ENCODE measurements at regions not wholly inside any gene's neighbourhood (a gene's known extent, or its start where the extent isn't known, plus 50 kb on each side); places are given as distances from the start of the nearest gene placed in this dataset.

GRCh38 chr3:30294241-30294667, 312.1 kb upstream of the TGFBR2 start:
- TF ChIP-seq EZH2phosphoT487 (IDR thresholded peaks at IDR 0.05; ENCODE audit: unreplicated experiment) (no peak), JUNB (IDR thresholded peaks at IDR 0.05; ENCODE audit: unreplicated experiment) (no peak), CREB1 (CRISPR knock-in tag; IDR thresholded peaks at IDR 0.05; ENCODE audit: low read depth) (no peak), ZNF331 (CRISPR knock-in tag; IDR thresholded peaks at IDR 0.05; ENCODE audit: low read depth) (no peak), EZH2 (IDR thresholded peaks at IDR 0.05; ENCODE audit: low read depth, unreplicated experiment) (no peak), ZNF114 (CRISPR knock-in tag; IDR thresholded peaks at IDR 0.05) (no peak), POLR2AphosphoS5 (IDR thresholded peaks at IDR 0.05; ENCODE audit: low read depth) (no peak)
- TF ChIP-seq, protein P1, sequence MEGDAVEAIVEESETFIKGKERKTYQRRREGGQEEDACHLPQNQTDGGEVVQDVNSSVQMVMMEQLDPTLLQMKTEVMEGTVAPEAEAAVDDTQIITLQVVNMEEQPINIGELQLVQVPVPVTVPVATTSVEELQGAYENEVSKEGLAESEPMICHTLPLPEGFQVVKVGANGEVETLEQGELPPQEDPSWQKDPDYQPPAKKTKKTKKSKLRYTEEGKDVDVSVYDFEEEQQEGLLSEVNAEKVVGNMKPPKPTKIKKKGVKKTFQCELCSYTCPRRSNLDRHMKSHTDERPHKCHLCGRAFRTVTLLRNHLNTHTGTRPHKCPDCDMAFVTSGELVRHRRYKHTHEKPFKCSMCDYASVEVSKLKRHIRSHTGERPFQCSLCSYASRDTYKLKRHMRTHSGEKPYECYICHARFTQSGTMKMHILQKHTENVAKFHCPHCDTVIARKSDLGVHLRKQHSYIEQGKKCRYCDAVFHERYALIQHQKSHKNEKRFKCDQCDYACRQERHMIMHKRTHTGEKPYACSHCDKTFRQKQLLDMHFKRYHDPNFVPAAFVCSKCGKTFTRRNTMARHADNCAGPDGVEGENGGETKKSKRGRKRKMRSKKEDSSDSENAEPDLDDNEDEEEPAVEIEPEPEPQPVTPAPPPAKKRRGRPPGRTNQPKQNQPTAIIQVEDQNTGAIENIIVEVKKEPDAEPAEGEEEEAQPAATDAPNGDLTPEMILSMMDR (conservative IDR thresholded peaks at IDR 0.05; ENCODE audit: low read depth in 2 of 2) = no peak
- TF ChIP-seq, protein P2, sequence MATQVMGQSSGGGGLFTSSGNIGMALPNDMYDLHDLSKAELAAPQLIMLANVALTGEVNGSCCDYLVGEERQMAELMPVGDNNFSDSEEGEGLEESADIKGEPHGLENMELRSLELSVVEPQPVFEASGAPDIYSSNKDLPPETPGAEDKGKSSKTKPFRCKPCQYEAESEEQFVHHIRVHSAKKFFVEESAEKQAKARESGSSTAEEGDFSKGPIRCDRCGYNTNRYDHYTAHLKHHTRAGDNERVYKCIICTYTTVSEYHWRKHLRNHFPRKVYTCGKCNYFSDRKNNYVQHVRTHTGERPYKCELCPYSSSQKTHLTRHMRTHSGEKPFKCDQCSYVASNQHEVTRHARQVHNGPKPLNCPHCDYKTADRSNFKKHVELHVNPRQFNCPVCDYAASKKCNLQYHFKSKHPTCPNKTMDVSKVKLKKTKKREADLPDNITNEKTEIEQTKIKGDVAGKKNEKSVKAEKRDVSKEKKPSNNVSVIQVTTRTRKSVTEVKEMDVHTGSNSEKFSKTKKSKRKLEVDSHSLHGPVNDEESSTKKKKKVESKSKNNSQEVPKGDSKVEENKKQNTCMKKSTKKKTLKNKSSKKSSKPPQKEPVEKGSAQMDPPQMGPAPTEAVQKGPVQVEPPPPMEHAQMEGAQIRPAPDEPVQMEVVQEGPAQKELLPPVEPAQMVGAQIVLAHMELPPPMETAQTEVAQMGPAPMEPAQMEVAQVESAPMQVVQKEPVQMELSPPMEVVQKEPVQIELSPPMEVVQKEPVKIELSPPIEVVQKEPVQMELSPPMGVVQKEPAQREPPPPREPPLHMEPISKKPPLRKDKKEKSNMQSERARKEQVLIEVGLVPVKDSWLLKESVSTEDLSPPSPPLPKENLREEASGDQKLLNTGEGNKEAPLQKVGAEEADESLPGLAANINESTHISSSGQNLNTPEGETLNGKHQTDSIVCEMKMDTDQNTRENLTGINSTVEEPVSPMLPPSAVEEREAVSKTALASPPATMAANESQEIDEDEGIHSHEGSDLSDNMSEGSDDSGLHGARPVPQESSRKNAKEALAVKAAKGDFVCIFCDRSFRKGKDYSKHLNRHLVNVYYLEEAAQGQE (IDR thresholded peaks at IDR 0.05; ENCODE audit: unreplicated experiment) = no peak
- H3K27me3 Mint-ChIP-seq (ENCODE audit: insufficient read depth, low read depth, poor library complexity) = no peaks in the 10 kb centered on the region

GRCh38 chr3:30297112-30297511, 309.3 kb upstream of the TGFBR2 start:
- H3K27ac Mint-ChIP-seq = no peak overlapping the region
- H3K36me3 ChIP-seq (ENCODE audit: insufficient read depth) = no peaks in the 10 kb centered on the region
- H3K4me1 Mint-ChIP-seq = peaks cover 21% of the 10 kb centered on the region
- no peaks in the 10 kb centered on the region for H3F3A ChIP-seq (replicated peaks; ENCODE audit: low read depth)
- no peaks in the 10 kb centered on the region for H4K20me1 ChIP-seq (replicated peaks; ENCODE audit: insufficient read depth)
- no peaks in the 10 kb centered on the region for H3K9me2 ChIP-seq (ENCODE audit: insufficient read depth)
- H3K4me3 Mint-ChIP-seq = no peak overlapping the region
- no peaks in the 10 kb centered on the region for H3K9me3 Mint-ChIP-seq
- H3K36me3 Mint-ChIP-seq (ENCODE audit: low read depth) = no peaks in the 10 kb centered on the region
- no peak overlapping the region for H3K27ac ChIP-seq (ENCODE audit: low read depth)
- H2AFZ ChIP-seq = no peak overlapping the region
- H3K79me2 ChIP-seq (replicated peaks; ENCODE audit: insufficient read depth) = no peaks in the 10 kb centered on the region
- H3K4me3 ChIP-seq = no peak overlapping the region
- no peaks in the 10 kb centered on the region for H3K27me3 Mint-ChIP-seq (ENCODE audit: insufficient read depth, low read depth, poor library complexity)
- H3K4me1 ChIP-seq (ENCODE audit: insufficient read depth) = peaks cover 13% of the 10 kb centered on the region; the same call in 1 of the 2 replicates
- H3K4me2 ChIP-seq = no peak overlapping the region
- no peak for ATAC-seq
- no peak for DNase-seq (ENCODE audit: low spot score)
- H3K27me3 ChIP-seq (ENCODE audit: insufficient read depth) = no peaks in the 10 kb centered on the region
- TF ChIP-seq EZH2 (IDR thresholded peaks at IDR 0.05; ENCODE audit: low read depth, unreplicated experiment) = no peak
- TF ChIP-seq, protein P3, sequence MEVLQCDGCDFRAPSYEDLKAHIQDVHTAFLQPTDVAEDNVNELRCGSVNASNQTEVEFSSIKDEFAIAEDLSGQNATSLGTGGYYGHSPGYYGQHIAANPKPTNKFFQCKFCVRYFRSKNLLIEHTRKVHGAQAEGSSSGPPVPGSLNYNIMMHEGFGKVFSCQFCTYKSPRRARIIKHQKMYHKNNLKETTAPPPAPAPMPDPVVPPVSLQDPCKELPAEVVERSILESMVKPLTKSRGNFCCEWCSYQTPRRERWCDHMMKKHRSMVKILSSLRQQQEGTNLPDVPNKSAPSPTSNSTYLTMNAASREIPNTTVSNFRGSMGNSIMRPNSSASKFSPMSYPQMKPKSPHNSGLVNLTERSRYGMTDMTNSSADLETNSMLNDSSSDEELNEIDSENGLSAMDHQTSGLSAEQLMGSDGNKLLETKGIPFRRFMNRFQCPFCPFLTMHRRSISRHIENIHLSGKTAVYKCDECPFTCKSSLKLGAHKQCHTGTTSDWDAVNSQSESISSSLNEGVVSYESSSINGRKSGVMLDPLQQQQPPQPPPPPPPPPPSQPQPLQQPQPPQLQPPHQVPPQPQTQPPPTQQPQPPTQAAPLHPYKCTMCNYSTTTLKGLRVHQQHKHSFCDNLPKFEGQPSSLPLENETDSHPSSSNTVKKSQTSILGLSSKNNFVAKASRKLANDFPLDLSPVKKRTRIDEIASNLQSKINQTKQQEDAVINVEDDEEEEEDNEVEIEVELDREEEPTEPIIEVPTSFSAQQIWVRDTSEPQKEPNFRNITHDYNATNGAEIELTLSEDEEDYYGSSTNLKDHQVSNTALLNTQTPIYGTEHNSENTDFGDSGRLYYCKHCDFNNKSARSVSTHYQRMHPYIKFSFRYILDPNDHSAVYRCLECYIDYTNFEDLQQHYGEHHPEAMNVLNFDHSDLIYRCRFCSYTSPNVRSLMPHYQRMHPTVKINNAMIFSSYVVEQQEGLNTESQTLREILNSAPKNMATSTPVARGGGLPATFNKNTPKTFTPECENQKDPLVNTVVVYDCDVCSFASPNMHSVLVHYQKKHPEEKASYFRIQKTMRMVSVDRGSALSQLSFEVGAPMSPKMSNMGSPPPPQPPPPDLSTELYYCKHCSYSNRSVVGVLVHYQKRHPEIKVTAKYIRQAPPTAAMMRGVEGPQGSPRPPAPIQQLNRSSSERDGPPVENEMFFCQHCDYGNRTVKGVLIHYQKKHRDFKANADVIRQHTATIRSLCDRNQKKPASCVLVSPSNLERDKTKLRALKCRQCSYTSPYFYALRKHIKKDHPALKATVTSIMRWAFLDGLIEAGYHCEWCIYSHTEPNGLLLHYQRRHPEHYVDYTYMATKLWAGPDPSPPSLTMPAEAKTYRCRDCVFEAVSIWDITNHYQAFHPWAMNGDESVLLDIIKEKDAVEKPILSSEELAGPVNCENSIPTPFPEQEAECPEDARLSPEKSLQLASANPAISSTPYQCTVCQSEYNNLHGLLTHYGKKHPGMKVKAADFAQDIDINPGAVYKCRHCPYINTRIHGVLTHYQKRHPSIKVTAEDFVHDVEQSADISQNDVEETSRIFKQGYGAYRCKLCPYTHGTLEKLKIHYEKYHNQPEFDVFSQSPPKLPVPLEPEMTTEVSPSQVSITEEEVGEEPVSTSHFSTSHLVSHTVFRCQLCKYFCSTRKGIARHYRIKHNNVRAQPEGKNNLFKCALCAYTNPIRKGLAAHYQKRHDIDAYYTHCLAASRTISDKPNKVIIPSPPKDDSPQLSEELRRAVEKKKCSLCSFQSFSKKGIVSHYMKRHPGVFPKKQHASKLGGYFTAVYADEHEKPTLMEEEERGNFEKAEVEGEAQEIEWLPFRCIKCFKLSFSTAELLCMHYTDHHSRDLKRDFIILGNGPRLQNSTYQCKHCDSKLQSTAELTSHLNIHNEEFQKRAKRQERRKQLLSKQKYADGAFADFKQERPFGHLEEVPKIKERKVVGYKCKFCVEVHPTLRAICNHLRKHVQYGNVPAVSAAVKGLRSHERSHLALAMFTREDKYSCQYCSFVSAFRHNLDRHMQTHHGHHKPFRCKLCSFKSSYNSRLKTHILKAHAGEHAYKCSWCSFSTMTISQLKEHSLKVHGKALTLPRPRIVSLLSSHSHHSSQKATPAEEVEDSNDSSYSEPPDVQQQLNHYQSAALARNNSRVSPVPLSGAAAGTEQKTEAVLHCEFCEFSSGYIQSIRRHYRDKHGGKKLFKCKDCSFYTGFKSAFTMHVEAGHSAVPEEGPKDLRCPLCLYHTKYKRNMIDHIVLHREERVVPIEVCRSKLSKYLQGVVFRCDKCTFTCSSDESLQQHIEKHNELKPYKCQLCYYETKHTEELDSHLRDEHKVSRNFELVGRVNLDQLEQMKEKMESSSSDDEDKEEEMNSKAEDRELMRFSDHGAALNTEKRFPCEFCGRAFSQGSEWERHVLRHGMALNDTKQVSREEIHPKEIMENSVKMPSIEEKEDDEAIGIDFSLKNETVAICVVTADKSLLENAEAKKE (CRISPR knock-in tag; IDR thresholded peaks at IDR 0.05) = no peak

More at GRCh38 chr3:30294241-30294667, 312.1 kb upstream of the TGFBR2 start:
- Histone ChIP-seq H3K27me3 (ENCODE audit: insufficient read depth) (no peaks in the 10 kb centered on the region), H3K4me3 (no peak overlapping the region), H3K4me2 (no peak overlapping the region), H3F3A (replicated peaks; ENCODE audit: low read depth) (no peaks in the 10 kb centered on the region), H2AFZ (peak overlapping the region; percentile 23; the same call in 1 of the 2 replicates), H3K4me1 (ENCODE audit: insufficient read depth) (peaks cover 13% of the 10 kb centered on the region; the same call in 1 of the 2 replicates), H3K79me2 (replicated peaks; ENCODE audit: insufficient read depth) (no peaks in the 10 kb centered on the region), H3K27ac (ENCODE audit: low read depth) (no peak overlapping the region), H3K36me3 (ENCODE audit: insufficient read depth) (no peaks in the 10 kb centered on the region), H3K9me2 (ENCODE audit: insufficient read depth) (no peaks in the 10 kb centered on the region), H4K20me1 (replicated peaks; ENCODE audit: insufficient read depth) (no peaks in the 10 kb centered on the region)
- H3K4me3 Mint-ChIP-seq = no peak overlapping the region
- no peaks in the 10 kb centered on the region for H3K9me3 Mint-ChIP-seq
- H3K27ac Mint-ChIP-seq = no peak overlapping the region
- H3K36me3 Mint-ChIP-seq (ENCODE audit: low read depth) = no peaks in the 10 kb centered on the region
- DNase-seq (ENCODE audit: low spot score) = peak; percentile 18
- H3K4me1 Mint-ChIP-seq = peaks cover 21% of the 10 kb centered on the region
- peak; percentile 72 for ATAC-seq

All from GM23338 (cell line).